PC-9 (cell line): ENCODE measurements at regions not wholly inside any gene's neighbourhood (a gene's known extent, or its start where the extent isn't known, plus 50 kb on each side); places are given as distances from the start of the nearest gene placed in this dataset.

Source experiments
- CTCF ChIP-seq: fragments of 200-600 bp; sonication (generic); conservative IDR thresholded peaks from 2 replicates; pipeline ENCODE4 v1.6.1; 2017; ENCODE audit warnings: mixed run types, antibody characterized with exemption, mild to moderate bottlenecking, moderate library complexity
- EZH2 ChIP-seq: fragments of 200-600 bp; sonication (generic); IDR thresholded peaks from 2 replicates; pipeline ENCODE4 v1.8.0; 2017; ENCODE audit warnings: antibody characterized with exemption, low read depth

DNA sequence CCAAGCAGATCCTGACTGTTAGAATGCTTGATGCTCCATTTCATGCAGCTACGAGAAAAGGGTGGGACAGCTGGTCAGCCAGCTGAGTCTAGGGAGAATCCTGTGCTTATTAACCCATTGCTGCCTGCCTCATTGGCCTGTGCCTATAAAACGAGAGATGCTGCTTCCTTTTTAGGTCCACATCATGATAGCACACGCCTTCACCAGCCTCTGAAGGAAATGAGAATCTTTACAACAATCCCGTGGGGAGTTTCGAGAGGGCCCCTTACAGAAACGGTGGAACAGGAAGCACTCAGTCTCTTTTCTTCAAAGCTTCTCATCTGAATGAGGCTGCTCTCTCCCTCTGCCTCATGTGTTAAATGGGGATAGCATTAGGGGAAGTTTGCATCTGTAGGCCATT lies 147.3 kb upstream of the RFLNA start:
- TF ChIP-seq CTCF (no peak), EZH2 (no peak)
